Activated CD8-positive, alpha-beta memory T cell treated with anti-CD3 and anti-CD28 coated beads for 36 hours (primary cell): ENCODE measurements at regions not wholly inside any gene's neighbourhood (a gene's known extent, or its start where the extent isn't known, plus 50 kb on each side); places are given as distances from the start of the nearest gene placed in this dataset.

Experiments
- CTCF ChIA-PET: fragments of 350-600 bp; sonication (Branson Sonifier 250); formaldehyde crosslinking; loops from one replicate; lab custom pipeline; 2021; ENCODE audit warnings: antibody characterized with exemption; lab: Charles Lee
- POLR2A ChIA-PET: fragments of 350-600 bp; sonication (Branson Sonifier 250); formaldehyde crosslinking; loops from one replicate; lab custom pipeline; 2021; ENCODE audit warnings: antibody characterized with exemption; lab: Charles Lee

- POLR2A ChIA-PET = no interaction called here
- CTCF ChIA-PET = no interaction called here
Observed at GRCh38 chr3:164620423-164620822, 457.9 kb downstream of the SI start.

GRCh38 chr3:164612751-164613150 lies 465.5 kb downstream of the SI start:
- POLR2A ChIA-PET = no interaction called here
- CTCF ChIA-PET = no interaction called here

- CTCF ChIA-PET = no interaction called here
- POLR2A ChIA-PET = no interaction called here
Observed at GRCh38 chr3:164608554-164609276, 469.6 kb downstream of the SI start.

- ChIA-PET CTCF (no interaction called here), POLR2A (no interaction called here)
Observed at GRCh38 chr3:164604687-164605086, 473.6 kb downstream of the SI start.

GRCh38 chr3:164577667-164578210 lies 500.6 kb downstream of the SI start:
- CTCF ChIA-PET = no interaction called here
- POLR2A ChIA-PET = no interaction called here

GRCh38 chr3:164572436-164572835 lies 505.9 kb downstream of the SI start:
- POLR2A ChIA-PET = no interaction called here

GRCh38 chr3:164550857-164551256 lies 527.4 kb downstream of the SI start:
- ChIA-PET POLR2A (no interaction called here), CTCF (no interaction called here)

More at GRCh38 chr3:164572436-164572835, 505.9 kb downstream of the SI start:
- CTCF ChIA-PET = no interaction called here

GRCh38 chr3:164539215-164539614 lies 539.1 kb downstream of the SI start:
- ChIA-PET POLR2A (no interaction called here), CTCF (no interaction called here)

GRCh38 chr3:164537485-164537884 lies 540.8 kb downstream of the SI start:
- ChIA-PET CTCF (no interaction called here), POLR2A (no interaction called here)

- ChIA-PET POLR2A (no interaction called here), CTCF (no interaction called here)
Observed at GRCh38 chr3:164533275-164533674, 545.0 kb downstream of the SI start.

GRCh38 chr3:164526250-164526649 lies 552.0 kb downstream of the SI start:
- POLR2A ChIA-PET = no interaction called here
- CTCF ChIA-PET = no interaction called here

- CTCF ChIA-PET = no interaction called here
- POLR2A ChIA-PET = no interaction called here
Observed at GRCh38 chr3:164524201-164524600, 554.1 kb downstream of the SI start.

- POLR2A ChIA-PET = no interaction called here
Observed at GRCh38 chr3:164522073-164522763, 556.1 kb downstream of the SI start.

GRCh38 chr3:164521644-164522043 lies 556.7 kb downstream of the SI start:
- POLR2A ChIA-PET = no interaction called here
- CTCF ChIA-PET = no interaction called here

More at GRCh38 chr3:164522073-164522763, 556.1 kb downstream of the SI start:
- CTCF ChIA-PET = no interaction called here

GRCh38 chr3:164521139-164521538 lies 557.2 kb downstream of the SI start:
- ChIA-PET POLR2A (no interaction called here), CTCF (no interaction called here)

GRCh38 chr3:164515256-164515655 lies 563.0 kb downstream of the SI start:
- CTCF ChIA-PET = no interaction called here
- POLR2A ChIA-PET = no interaction called here

GRCh38 chr3:164514576-164514975 lies 563.7 kb downstream of the SI start:
- ChIA-PET CTCF (no interaction called here), POLR2A (no interaction called here)

GRCh38 chr3:164507886-164508285 lies 570.4 kb downstream of the SI start:
- POLR2A ChIA-PET = no interaction called here
- CTCF ChIA-PET = no interaction called here

- ChIA-PET CTCF (no interaction called here), POLR2A (no interaction called here)
Observed at GRCh38 chr3:164498917-164499316, 579.4 kb downstream of the SI start.

GRCh38 chr3:164488893-164489292 lies 589.4 kb downstream of the SI start:
- ChIA-PET CTCF (no interaction called here), POLR2A (no interaction called here)

- ChIA-PET POLR2A (no interaction called here), CTCF (no interaction called here)
Observed at GRCh38 chr3:164486150-164486549, 592.1 kb downstream of the SI start.
